ENCODE measurements at regions not wholly inside any gene's neighbourhood (a gene's known extent, or its start where the extent isn't known, plus 50 kb on each side); places are given as distances from the start of the nearest gene placed in this dataset.
A peak's percentile ranks its signal among the peaks of the same experiment; 100 is the strongest.
"Not testable (repeated sequence)": the region's sequence is repeated elsewhere in the genome, so short reads cannot be mapped to it uniquely, and the experiment has no call there.

DNA sequence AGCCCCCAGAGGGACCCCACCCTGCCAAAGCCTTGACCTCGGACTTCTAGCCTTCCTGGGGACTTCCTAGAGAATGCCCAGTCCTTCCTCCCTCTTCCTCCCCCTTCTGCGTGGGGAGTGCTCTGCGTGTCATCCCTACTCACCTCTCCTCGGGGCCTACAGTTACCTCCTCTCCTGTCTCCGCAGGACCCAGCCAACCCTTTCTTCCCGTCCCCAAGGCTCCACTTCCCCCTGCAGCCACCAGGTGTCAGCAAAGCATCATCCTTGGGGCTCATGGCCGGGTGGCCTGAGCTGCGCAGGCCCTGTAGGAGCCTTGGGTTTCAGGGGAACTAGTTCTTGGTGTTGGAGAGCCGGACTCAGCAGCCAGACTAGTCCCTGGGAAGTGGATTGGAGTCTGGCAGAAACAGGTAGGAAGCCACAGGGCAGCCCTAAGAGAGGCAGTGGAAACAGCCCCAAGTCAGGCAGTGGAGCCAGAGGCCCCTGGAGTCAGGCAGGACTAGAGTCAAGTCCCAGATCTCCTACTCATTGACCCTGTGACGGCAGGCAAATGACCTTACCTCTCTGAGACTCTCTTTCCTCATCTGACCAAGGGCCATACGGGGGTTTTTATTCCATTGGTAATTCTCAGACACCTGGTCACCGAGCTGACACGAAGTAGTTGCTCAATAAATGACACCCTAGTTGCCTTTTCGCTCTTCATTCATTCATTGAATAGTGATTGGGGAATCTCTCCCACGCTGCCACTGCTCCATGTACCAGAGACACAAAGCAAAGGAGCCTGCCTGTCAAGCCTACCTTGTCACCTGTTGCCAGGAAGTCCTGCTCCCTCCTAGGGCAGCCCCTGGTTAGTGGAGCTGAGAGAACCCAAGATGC is 101.8 kb upstream of the GRK3 start:
- peak; percentile 53 for DNase-seq

DNA sequence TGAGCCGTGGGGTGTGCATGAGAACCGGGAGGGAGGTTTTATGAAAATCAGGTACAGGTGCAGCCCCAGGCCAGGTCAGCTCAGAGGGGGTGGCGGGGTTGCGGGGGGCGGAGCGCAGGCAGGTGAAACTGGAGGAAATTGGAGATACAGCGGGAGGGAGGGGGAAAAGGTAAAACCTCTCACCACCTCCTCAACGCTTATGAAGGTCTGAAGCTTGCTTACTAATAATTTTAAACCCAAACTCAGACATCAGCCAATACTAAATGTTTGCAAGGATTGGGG is 101.2 kb upstream of the GRK3 start:
- not testable (repeated sequence) for DNase-seq

DNA sequence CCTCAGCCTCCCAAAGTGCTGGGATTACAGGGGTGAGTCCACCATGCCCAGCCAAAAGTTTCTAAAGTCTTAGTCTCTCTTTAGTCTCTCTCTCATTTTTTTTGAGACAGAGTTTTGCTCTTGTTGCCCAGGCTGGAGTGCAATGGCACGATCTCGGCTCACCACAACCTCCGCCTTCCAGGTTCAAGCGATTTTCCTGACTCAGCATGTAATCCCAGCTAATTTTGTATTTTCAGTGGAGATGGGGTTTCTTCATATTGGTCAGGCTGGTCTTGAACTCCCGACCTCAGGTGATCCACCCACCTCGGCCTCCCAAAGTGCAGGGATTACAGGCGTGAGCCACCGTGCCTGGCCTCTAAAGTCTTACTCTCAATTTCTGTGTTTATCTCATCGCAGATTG is 100.1 kb upstream of the GRK3 start:
- DNase-seq = not testable (repeated sequence)

DNA sequence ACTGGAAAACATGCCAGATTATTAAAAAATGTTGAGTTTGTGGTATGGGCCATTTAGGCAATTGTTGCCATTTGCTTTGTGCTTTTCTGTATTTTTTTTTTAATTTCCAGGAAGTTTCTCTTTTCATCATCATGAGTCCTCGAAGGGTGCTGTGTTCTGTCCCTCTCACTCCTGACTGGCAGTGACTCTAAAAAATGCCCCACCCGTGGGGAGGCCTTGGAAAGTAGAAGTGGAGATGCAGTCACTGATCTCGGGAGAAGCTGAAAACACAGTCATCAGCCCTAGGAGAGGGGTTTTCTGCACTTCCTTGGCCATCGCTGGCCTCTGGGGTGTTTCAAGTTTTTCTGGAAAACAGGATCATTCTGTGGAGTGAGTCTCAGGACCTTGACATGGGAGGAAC is 98.5 kb upstream of the GRK3 start:
- DNase-seq = no peak

DNA sequence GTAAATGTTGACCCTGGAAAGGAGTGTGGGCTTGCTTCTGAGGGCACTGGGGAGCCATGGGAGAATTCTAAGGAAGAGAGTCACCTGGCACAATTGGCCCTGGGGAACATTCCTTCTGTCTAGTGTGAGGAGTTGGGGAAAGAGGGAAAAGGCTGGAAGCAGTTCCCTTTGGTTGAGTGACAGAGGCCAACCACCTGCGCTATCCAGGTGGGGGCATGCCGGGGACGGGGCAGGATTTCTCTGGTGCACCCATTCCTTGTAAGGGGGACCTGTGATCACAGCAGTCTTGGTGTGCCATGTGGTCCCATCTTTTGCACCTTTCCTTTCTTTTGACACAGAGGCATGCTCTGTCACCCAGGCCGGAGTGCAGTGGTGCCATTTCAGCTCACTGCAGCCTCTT is 92.1 kb upstream of the GRK3 start:
- DNase-seq = no peak

DNA sequence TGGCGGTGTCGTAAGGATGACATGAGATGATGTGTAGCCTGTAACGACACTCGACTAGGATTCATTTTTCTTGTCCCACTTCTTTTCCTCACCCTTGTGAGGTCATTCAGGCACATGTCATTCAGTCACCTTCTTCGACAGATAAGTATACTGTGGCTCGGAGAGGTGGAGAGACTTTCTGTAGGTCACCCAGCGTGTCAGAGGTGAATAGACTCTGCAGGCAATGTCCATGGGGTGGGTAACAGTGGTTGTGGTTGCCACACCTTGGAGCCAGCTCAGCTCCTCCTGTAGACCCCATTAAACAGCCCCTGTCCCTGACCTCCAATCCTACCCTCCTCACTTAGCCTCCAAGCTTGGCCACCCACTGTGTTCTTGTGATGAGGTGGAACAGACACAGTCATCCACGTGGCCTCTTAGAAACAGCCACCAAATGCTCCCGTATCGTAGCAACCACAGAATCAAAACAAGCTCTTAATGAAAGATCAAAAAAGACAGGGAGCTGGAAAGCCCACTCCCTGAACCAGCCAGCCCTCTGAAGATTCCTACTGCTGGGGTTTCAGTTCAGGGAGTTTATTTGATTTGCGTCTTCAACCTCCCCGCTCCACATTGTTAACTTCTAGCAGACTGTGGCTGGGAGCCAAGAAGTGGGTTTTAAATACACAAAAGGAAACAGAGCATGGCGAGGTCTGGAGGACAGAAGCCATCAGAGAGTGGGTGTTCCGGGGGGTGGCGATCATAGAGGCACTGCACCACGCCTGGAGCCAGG is 89.0 kb upstream of the GRK3 start:
- no peak for DNase-seq

DNA sequence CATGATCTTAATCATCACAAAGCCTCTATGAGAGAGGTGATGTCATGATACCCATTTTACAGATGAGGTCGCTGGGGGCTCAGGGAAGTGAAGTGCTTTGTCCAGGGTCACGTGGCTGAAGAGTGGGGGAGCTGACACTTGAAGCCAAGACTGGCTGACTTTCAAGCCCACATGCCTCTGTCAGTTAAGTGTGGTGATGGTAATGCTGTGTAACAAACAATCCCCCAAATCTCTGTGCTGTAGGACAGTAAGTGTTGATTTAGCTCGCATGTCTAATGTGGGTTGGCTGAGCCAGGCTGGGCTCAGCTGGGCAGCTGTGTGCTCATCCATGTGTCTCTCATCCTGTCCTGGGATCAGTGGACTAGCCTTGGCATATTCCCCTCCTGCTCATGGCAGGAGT is 87.1 kb upstream of the GRK3 start:
- no peak for DNase-seq

DNA sequence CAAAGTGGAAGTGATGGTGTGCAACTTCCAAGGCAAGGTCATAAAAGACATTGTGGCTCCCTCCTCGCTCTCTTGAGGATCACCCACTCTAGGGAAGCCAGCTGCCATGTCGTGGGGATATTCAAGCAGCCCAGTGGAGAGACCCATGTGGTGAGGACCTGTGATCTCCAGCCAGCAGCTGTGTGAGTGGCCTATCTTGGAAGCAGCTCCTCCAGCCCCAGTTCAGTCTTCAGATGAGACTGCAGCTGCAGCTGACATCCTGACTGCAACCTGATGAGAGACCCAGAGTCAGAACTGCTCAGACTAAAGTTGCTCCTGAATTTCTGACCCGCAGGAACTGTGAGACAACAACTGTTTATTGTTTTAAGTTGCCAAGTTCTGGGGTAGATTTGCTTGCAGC is 86.4 kb upstream of the GRK3 start:
- DNase-seq = no peak

DNA sequence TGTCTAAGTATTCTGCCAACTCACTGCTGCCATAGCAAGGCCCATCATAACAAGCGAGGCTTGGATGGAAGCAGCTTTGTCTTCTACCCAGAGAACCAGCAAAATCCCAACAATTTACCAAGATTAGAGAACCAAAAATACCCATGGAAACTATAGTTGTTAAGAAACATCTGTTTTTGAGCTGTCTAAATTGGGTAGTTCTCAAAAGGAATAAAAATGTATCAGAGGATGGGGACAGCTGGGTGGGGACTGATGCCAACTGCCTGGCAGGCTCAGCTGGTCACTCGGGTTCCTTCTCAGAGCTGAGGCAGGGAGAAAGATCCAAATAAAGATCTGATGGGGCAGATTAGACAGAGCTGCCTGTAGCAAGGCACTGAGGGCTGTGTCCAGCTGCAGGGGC is 85.9 kb upstream of the GRK3 start:
- no peak for DNase-seq

DNA sequence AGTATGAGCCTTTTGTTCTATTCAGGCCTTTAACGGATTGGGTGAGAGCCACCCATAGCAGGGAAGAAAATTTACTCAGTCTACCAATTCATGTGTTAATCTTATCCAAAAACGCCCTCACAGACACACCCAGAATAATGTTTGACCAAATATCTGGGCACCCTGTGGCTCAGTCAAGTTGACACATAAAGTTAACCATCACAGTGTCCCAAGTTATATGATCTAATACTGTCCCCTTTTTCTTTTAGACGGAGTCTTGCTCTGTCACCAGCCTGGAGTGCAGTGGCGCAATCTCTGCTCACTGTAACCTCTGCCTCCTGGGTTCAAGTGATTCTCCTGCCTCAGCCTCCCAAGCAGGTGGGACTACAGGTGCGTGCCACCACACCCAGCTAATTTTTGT is 83.6 kb upstream of the GRK3 start:
- not testable (repeated sequence) for DNase-seq

DNA sequence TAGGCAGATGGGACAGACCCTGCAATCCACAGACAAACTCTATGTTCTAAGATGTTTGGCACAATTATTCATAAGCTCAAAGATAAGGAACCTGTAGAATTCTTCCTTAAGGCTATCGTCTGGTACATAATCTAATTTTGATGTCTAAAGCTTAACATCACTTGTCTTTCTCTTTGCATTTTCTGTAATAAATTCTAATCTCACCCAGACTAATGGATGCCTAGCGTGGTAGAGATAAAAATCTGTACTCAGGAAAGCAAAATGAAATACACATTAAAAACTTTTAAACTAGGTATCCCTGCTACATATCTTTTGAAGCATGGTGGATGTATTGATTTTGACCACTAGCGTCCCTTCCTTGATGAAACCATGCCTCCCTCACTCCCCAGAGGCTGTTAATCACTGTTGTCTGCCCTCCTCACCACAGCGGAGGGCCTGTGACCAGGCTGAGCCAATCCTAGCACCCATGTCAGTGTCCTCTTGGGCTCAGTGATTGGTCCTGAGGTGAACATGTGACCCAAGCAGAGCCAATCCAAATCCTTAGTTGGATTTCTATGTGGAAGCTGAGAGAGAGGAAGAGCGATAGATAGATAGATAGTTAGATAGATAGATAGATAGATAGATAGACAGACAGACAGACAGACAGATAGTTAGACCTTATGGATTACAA is 82.2 kb upstream of the GRK3 start:
- DNase-seq = no peak

DNA sequence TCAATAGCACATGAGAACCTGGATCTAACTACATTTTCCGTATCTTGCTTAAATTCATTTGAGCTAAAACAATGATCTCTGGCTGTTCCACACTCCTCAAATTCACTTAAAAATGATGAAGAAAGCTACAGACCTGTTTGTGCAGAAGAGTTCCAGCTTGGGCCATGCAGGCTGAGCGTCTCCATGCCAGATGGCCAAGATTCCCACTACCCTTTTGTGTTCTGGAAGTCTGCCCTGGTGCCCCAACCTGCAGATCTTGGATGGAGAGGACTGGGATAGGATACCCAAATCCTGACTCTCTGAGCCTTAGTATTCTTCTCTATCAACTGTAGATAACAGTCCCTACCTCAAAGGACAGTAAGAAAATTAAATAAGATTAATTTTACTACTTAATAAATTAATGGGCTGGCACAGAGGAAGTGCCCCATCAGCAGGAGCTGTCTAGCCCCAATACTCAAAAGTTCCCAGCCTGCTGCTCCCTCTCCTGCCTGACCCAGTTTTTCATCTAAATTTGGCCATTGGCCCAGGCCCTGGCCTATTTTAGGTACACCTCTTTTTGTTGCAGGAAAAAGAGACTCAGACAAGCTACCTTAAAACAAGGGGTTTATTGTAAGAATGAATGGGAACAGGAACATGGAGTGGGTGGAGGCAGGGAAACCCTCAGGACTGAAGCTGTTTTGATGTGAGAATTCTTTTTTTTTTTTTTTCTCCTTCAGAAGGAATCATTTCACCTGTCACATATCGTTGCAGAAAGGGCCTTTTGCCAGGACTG is 81.4 kb upstream of the GRK3 start:
- DNase-seq = no peak

DNA sequence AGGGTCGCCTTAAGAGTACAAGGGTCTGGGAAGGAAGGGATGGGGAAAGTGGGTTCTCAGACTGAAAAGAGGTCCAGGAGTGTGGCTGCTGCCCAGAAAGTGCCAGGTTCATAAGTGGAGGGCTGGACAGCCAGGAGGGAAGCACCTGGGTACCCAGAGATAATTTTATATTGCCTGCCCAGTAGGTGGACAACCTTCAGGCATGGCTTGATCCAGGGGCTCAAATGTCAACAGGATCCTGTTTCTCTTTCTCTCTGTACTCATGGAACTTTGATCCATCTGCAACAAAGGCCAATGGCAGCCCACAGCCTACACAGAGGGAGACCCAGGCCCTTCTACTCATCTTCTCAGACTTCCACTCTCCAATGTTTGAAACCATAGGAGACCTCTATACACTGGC is 80.5 kb upstream of the GRK3 start:
- DNase-seq = no peak

DNA sequence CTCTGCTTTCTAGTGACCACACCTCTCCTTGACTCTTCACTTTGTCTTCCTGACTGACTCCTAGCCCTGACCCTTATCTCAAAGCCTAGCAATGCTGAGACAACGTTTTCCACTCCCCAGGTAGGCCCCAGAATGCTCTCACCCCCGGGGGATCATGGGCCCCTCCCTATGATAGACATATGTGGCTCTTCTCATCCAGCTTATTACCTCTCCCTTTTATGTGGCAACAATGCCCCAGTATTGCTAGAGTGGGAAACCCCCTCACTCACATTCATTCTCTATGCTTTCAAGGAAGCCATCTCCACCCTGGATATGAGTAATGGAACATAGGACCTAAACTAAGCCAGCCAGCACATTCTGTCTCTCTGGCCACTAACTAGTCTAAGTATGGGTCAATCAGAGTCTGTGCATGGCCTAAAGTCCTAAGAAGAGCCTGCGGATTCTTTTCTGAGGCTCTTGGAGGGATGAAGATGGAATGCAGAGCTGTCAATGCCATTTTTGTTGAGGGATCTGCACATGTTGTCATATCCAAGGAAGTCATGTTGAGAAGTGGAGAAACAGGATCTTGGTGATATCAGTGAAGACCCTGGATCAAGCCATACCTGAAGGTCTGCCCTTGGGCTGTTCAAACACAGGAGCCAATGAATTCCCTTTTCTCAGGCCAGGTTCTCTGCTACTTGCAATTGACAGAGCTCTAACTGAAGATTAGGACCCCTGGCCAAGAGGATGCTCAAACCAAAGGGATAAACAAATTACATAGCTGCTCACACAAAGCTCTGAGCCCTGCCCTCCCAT is 79.8 kb upstream of the GRK3 start:
- DNase-seq = no peak

DNA sequence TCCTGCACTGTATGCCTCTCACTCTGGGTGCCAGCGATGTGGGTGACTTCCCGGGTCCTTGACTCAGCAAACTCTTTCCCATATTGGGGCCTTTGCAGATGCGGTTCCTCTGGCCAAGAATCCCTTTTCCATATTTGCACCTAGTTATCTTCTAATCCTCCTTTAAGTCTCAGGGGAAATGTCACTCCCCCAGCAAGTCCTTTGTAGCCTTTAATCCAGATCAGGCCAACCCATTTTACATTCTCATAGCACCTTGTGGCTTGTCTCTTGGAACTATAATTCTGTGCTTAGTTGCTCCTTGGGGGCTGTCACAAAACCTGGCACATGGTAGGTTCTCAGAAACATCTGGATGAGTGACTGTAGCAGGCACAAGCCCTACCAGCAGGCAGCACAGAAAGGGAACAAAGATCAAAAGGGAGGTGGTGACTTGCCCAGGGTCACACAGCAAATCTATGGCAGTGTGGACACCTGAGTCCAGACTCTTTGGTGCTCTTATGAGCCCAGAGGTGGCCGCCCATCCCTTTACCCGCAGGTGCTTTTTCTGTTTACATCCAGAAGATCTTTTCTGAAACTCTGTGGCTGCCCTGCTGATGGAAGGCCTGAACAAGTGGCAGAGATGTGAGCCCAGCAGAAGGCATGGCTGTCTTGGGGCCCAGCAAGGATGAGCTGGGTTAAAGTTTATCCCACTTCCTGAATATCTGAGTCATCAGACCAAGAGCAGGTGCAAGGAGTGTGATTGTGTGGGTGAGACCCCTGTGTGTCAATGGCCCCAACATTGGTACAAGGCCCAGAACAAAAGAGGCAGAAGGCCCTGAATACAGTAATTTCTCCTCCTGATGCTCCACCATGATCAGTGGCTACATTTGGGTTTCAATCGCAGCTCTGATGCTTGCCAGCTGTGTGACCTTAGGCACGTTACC is 78.6 kb upstream of the GRK3 start:
- no peak for DNase-seq

DNA sequence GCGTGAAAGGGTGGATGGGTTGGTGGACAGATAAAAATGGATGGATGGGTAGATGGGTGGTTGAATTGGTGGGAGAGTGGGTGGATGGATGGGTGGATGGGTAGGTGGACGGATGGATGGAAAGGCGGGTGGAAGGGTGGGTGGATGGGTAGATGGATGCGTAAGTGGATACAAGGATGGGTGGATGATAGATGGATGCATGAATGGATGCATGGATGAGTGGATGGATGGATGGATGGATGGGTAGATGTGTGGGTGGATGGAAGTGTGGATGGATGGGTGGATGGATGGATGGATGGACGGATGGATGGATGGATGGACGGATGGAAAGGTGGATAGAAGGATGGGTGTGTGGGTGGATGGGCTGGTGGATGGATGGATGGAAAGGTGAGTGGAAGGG is 77.0 kb upstream of the GRK3 start:
- no peak for DNase-seq

DNA sequence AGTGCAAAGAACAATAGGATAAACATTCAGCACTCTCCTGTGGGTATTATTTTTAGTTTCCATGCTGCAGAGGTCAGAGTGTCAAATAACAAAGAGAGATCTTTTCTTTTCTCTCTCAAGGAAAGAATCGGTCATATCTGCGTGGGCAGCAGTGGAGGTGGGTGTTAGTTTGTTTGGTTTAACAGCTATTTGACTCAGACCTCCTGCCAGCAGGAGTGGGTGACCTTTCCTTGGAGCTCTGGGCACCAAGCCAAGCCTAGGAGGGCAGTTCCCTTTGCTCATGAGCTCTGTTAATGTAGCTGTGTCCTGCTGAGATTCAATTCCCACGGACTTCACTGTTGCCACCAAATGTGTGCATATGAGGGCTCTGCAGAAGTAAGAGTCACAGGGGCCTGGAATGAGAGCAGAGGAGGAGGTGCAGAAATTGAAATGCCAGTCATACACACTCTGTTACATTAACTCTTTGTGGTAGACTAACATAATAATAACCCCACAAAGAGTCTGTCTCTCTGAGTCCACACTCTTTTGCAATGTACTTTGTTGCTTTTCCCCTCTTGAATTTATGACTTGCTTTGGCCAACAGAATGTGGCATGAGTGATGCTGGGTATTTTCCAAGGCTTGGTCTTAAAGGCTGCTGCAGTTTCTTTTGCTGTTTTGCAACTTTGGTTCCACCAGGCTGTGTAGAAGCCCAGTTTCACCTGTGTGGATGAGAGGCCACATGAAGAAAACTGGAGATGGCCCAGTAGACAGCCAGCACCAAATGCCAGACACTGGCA is 76.0 kb upstream of the GRK3 start:
- no peak for DNase-seq

DNA sequence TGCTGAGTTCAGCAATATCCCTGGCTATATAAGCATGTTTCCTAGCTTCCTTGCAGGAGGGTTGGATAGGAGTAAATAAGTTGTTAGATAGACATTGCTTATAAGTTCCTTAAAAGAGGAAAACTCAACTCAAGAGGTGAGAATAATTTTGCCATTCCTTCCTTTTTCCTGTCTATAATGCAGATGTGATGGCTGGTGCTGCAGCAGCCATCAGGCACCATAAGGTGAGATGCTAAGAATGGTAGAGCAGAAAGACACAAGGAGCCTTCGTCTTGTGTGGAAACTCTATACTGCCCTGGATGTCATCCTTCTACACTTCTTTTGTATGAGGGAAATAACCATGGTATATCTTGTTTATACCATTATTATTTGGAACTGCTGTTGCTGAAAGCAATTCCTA is 74.5 kb upstream of the GRK3 start:
- DNase-seq = no peak

DNA sequence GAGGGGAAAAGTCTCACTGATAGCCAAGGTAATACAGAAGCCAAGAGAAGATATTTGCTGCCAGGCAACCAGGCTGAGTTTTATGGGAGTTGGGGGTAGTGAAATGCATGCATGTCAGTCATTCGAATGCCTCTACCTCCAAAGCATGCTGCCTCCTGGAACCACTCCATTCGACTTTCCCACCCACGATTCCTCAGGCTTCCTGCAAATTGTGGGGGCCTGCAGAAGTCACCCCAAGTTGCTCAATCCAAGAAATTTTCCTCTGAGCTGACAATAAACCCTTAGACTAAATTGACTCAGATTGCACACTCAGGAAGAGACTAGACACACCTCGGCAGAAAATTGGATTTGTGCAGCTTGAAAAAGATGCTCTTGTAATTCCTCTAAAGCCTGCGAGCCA is 73.6 kb upstream of the GRK3 start:
- no peak for DNase-seq

DNA sequence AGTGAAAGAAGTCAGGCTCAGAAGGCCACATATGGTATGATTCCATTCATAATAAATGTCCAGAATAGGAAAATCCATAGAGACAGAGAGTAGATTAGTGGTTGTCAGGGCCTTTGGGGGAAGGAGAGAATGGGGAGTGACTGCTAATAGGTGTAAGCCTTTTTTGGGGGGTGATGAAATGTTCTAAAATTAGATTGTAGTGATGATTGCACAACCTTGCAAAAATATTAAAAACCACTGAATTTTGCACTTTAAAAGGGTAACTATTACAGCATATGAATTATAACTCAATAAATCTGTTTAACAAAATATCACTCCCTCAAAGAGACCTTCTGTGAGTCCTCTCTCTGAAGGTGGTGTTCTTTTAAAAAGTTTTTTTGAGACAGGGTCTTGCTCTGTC is 72.3 kb upstream of the GRK3 start:
- DNase-seq = no peak

All from effector CD4-positive, alpha-beta T cell (primary cell).